ENCODE measurements at regions not wholly inside any gene's neighbourhood (a gene's known extent, or its start where the extent isn't known, plus 50 kb on each side); places are given as distances from the start of the nearest gene placed in this dataset.
"Not testable (repeated sequence)": the region's sequence is repeated elsewhere in the genome, so short reads cannot be mapped to it uniquely, and the experiment has no call there.

- no peak for DNase-seq (ENCODE audit: low spot score)
These were observed 1836.4 kb upstream of the AGA start for GRCh38 chr4:179278647-179279046.

GRCh38 chr4:179285696-179286095 is 1843.5 kb upstream of the AGA start:
- DNase-seq (ENCODE audit: low spot score) = no peak

- no peak for DNase-seq (ENCODE audit: low spot score)
These were observed 1849.4 kb upstream of the AGA start for GRCh38 chr4:179291657-179292056.

- DNase-seq (ENCODE audit: low spot score) = no peak
These were observed 1850.2 kb upstream of the AGA start for GRCh38 chr4:179292468-179292867.

- DNase-seq (ENCODE audit: low spot score) = peak; percentile 8
These were observed 1865.3 kb upstream of the AGA start for GRCh38 chr4:179307297-179308136.

- DNase-seq (ENCODE audit: low spot score) = no peak
These were observed 1871.6 kb upstream of the AGA start for GRCh38 chr4:179313823-179314222.

GRCh38 chr4:179325181-179325580 is 1882.9 kb upstream of the AGA start:
- DNase-seq (ENCODE audit: low spot score) = no peak

- no peak for DNase-seq (ENCODE audit: low spot score)
These were observed 1886.4 kb upstream of the AGA start for GRCh38 chr4:179328627-179329026.

- DNase-seq (ENCODE audit: low spot score) = no peak
These were observed 1889.1 kb upstream of the AGA start for GRCh38 chr4:179331362-179331761.

- DNase-seq (ENCODE audit: low spot score) = no peak
These were observed 1902.6 kb upstream of the AGA start for GRCh38 chr4:179344861-179345260.

GRCh38 chr4:179352221-179352620 is 1910.0 kb upstream of the AGA start:
- no peak for DNase-seq (ENCODE audit: low spot score)

- no peak for DNase-seq (ENCODE audit: low spot score)
These were observed 1911.5 kb upstream of the AGA start for GRCh38 chr4:179353786-179354185.

- DNase-seq (ENCODE audit: low spot score) = no peak
These were observed 1919.8 kb upstream of the AGA start for GRCh38 chr4:179361978-179362486.

- not testable (repeated sequence) for DNase-seq (ENCODE audit: low spot score)
These were observed 1923.7 kb upstream of the AGA start for GRCh38 chr4:179365932-179366331.

- no peak for DNase-seq (ENCODE audit: low spot score)
These were observed 1930.0 kb upstream of the AGA start for GRCh38 chr4:179372242-179372641.

- DNase-seq (ENCODE audit: low spot score) = no peak
These were observed 1930.5 kb upstream of the AGA start for GRCh38 chr4:179372746-179373145.

GRCh38 chr4:179378847-179379246 is 1936.6 kb upstream of the AGA start:
- not testable (repeated sequence) for DNase-seq (ENCODE audit: low spot score)

GRCh38 chr4:179392787-179393186 is 1950.5 kb upstream of the AGA start:
- no peak for DNase-seq (ENCODE audit: low spot score)

GRCh38 chr4:179398414-179398813 is 1956.2 kb upstream of the AGA start:
- DNase-seq (ENCODE audit: low spot score) = no peak

GRCh38 chr4:179399054-179399782 is 1957.0 kb upstream of the AGA start:
- DNase-seq (ENCODE audit: low spot score) = no peak

GRCh38 chr4:179415037-179415846 is 1973.0 kb upstream of the AGA start:
- no peak for DNase-seq (ENCODE audit: low spot score)

GRCh38 chr4:179415847-179416223 is 1973.6 kb upstream of the AGA start:
- no peak for DNase-seq (ENCODE audit: low spot score)
